Stimulated activated effector memory CD8-positive, alpha-beta T cell treated with anti-CD3 and anti-CD28 coated beads, Interleukin-12 subunit alpha, Interleukin-12 subunit beta, amount 100 ng/mL, for 72 hours (primary cell): ENCODE measurements at regions not wholly inside any gene's neighbourhood (a gene's known extent, or its start where the extent isn't known, plus 50 kb on each side); places are given as distances from the start of the nearest gene placed in this dataset.

Experiments used
- ATAC-seq: fragments of 150-1000 bp; cut with Tn5 transposase; 2 replicates; pipeline ENCODE4 v1.10.0; 2021
- DNase-seq, 2 donors: peaks; one replicate each; pipeline ENCODE4 v3.0.0; 2021 to 2022; ENCODE audit warnings: low spot score in 2 of 2
- H3K27ac Mint-ChIP-seq: one replicate; pipeline ENCODE4 v1.8.0; 2022; ENCODE audit warnings: mild to moderate bottlenecking, mixed read lengths
- H3K36me3 Mint-ChIP-seq: one replicate; pipeline ENCODE4 v1.8.0; 2022; ENCODE audit warnings: mild to moderate bottlenecking, mixed read lengths
- H3K4me1 Mint-ChIP-seq: one replicate; pipeline ENCODE4 v1.8.0; 2022; ENCODE audit warnings: mixed read lengths
- H3K4me3 Mint-ChIP-seq: one replicate; pipeline ENCODE4 v1.8.0; 2022; ENCODE audit warnings: mild to moderate bottlenecking, mixed read lengths
- H3K9me3 Mint-ChIP-seq: one replicate; pipeline ENCODE4 v1.8.0; 2022; ENCODE audit warnings: mixed read lengths

- Mint-ChIP-seq H3K4me3 (no peak overlapping the region), H3K4me1 (no peaks in the 10 kb centered on the region), H3K36me3 (no peaks in the 10 kb centered on the region), H3K27ac (no peak overlapping the region), H3K9me3 (peaks cover 15% of the 10 kb centered on the region)
- ATAC-seq: no peak
- no peak for DNase-seq
Measured at GRCh38 chr9:22855980-22856379, 409.4 kb downstream of the DMRTA1 start.

- no peak for DNase-seq
- peaks cover 10% of the 10 kb centered on the region for H3K9me3 Mint-ChIP-seq
- H3K27ac Mint-ChIP-seq: no peak overlapping the region
Measured at GRCh38 chr9:22857316-22857715, 410.7 kb downstream of the DMRTA1 start.

GRCh38 chr9:22863106-22863505 is 416.5 kb downstream of the DMRTA1 start:
- H3K27ac Mint-ChIP-seq: no peak overlapping the region
- ATAC-seq: peak; percentile 8

More at GRCh38 chr9:22857316-22857715, 410.7 kb downstream of the DMRTA1 start:
- no peak for ATAC-seq
- H3K4me3 Mint-ChIP-seq: no peak overlapping the region
- no peaks in the 10 kb centered on the region for H3K4me1 Mint-ChIP-seq
- no peaks in the 10 kb centered on the region for H3K36me3 Mint-ChIP-seq

GRCh38 chr9:22863736-22864135 is 417.1 kb downstream of the DMRTA1 start:
- Mint-ChIP-seq H3K4me3 (no peak overlapping the region), H3K4me1 (no peaks in the 10 kb centered on the region), H3K27ac (no peak overlapping the region), H3K9me3 (peaks cover 11% of the 10 kb centered on the region), H3K36me3 (no peaks in the 10 kb centered on the region)
- ATAC-seq (peak; percentile 11), DNase-seq (no peak)

More at GRCh38 chr9:22863106-22863505, 416.5 kb downstream of the DMRTA1 start:
- Mint-ChIP-seq H3K4me3 (no peak overlapping the region), H3K4me1 (no peaks in the 10 kb centered on the region), H3K9me3 (peaks cover 13% of the 10 kb centered on the region), H3K36me3 (no peaks in the 10 kb centered on the region)
- DNase-seq: no peak

GRCh38 chr9:22893196-22893843 is 446.7 kb downstream of the DMRTA1 start:
- Mint-ChIP-seq H3K27ac (no peak overlapping the region), H3K9me3 (peaks cover 11% of the 10 kb centered on the region), H3K4me1 (no peaks in the 10 kb centered on the region), H3K4me3 (no peak overlapping the region), H3K36me3 (no peaks in the 10 kb centered on the region)
- no peak for ATAC-seq
- no peak for DNase-seq

GRCh38 chr9:22898591-22898990 is 452.0 kb downstream of the DMRTA1 start:
- Mint-ChIP-seq H3K36me3 (no peaks in the 10 kb centered on the region), H3K9me3 (peaks cover 9% of the 10 kb centered on the region), H3K4me1 (no peaks in the 10 kb centered on the region), H3K27ac (no peak overlapping the region), H3K4me3 (no peak overlapping the region)
- DNase-seq: no peak
- ATAC-seq: no peak

GRCh38 chr9:22911632-22912031 is 465.0 kb downstream of the DMRTA1 start:
- ATAC-seq: no peak
- Mint-ChIP-seq H3K27ac (no peak overlapping the region), H3K4me3 (no peak overlapping the region), H3K4me1 (no peaks in the 10 kb centered on the region), H3K9me3 (peaks cover 9% of the 10 kb centered on the region), H3K36me3 (no peaks in the 10 kb centered on the region)
- no peak for DNase-seq

- no peak for DNase-seq
- ATAC-seq: no peak
- H3K4me3 Mint-ChIP-seq: no peak overlapping the region
- peaks cover 9% of the 10 kb centered on the region for H3K9me3 Mint-ChIP-seq
- no peaks in the 10 kb centered on the region for H3K36me3 Mint-ChIP-seq
- H3K4me1 Mint-ChIP-seq: no peaks in the 10 kb centered on the region
- H3K27ac Mint-ChIP-seq: no peak overlapping the region
Measured at GRCh38 chr9:22913026-22913425, 466.4 kb downstream of the DMRTA1 start.

- ATAC-seq (no peak), DNase-seq (no peak)
- no peaks in the 10 kb centered on the region for H3K36me3 Mint-ChIP-seq
- no peak overlapping the region for H3K4me3 Mint-ChIP-seq
- H3K4me1 Mint-ChIP-seq: no peaks in the 10 kb centered on the region
- no peak overlapping the region for H3K27ac Mint-ChIP-seq
- H3K9me3 Mint-ChIP-seq: peaks cover 10% of the 10 kb centered on the region
Measured at GRCh38 chr9:22913518-22913917, 466.9 kb downstream of the DMRTA1 start.

GRCh38 chr9:22916148-22916547 is 469.5 kb downstream of the DMRTA1 start:
- DNase-seq (no peak), ATAC-seq (no peak)
- Mint-ChIP-seq H3K27ac (no peak overlapping the region), H3K4me3 (no peak overlapping the region), H3K9me3 (peaks cover 6% of the 10 kb centered on the region), H3K36me3 (no peaks in the 10 kb centered on the region), H3K4me1 (no peaks in the 10 kb centered on the region)

- H3K4me1 Mint-ChIP-seq: no peaks in the 10 kb centered on the region
- no peak overlapping the region for H3K27ac Mint-ChIP-seq
- ATAC-seq: no peak
- DNase-seq: no peak
- no peaks in the 10 kb centered on the region for H3K36me3 Mint-ChIP-seq
- H3K4me3 Mint-ChIP-seq: no peak overlapping the region
- peaks cover 9% of the 10 kb centered on the region for H3K9me3 Mint-ChIP-seq
Measured at GRCh38 chr9:22919423-22919822, 472.8 kb downstream of the DMRTA1 start.

- no peak for ATAC-seq
- no peak for DNase-seq
- Mint-ChIP-seq H3K4me1 (no peaks in the 10 kb centered on the region), H3K9me3 (peaks cover 14% of the 10 kb centered on the region), H3K27ac (no peak overlapping the region), H3K36me3 (no peaks in the 10 kb centered on the region), H3K4me3 (no peak overlapping the region)
Measured at GRCh38 chr9:22921742-22922141, 475.1 kb downstream of the DMRTA1 start.

GRCh38 chr9:22922222-22922621 is 475.6 kb downstream of the DMRTA1 start:
- H3K4me3 Mint-ChIP-seq: no peak overlapping the region
- no peak overlapping the region for H3K27ac Mint-ChIP-seq
- H3K36me3 Mint-ChIP-seq: no peaks in the 10 kb centered on the region
- H3K4me1 Mint-ChIP-seq: no peaks in the 10 kb centered on the region
- ATAC-seq (no peak), DNase-seq (no peak)
- H3K9me3 Mint-ChIP-seq: peaks cover 14% of the 10 kb centered on the region

- Mint-ChIP-seq H3K9me3 (peaks cover 27% of the 10 kb centered on the region), H3K27ac (no peak overlapping the region), H3K36me3 (no peaks in the 10 kb centered on the region), H3K4me1 (no peaks in the 10 kb centered on the region), H3K4me3 (no peak overlapping the region)
- ATAC-seq: no peak
- no peak for DNase-seq
Measured at GRCh38 chr9:22954550-22954949, 507.9 kb downstream of the DMRTA1 start.

GRCh38 chr9:22954964-22955363 is 508.3 kb downstream of the DMRTA1 start:
- DNase-seq: no peak
- Mint-ChIP-seq H3K27ac (no peak overlapping the region), H3K4me3 (no peak overlapping the region), H3K36me3 (no peaks in the 10 kb centered on the region), H3K9me3 (peaks cover 26% of the 10 kb centered on the region), H3K4me1 (no peaks in the 10 kb centered on the region)
- ATAC-seq: no peak

- Mint-ChIP-seq H3K4me3 (no peak overlapping the region), H3K9me3 (peaks cover 12% of the 10 kb centered on the region), H3K27ac (no peak overlapping the region), H3K36me3 (no peaks in the 10 kb centered on the region), H3K4me1 (no peaks in the 10 kb centered on the region)
- DNase-seq (no peak), ATAC-seq (no peak)
Measured at GRCh38 chr9:22969350-22969979, 522.8 kb downstream of the DMRTA1 start.
